K562 (cell line): ENCODE measurements at regions not wholly inside any gene's neighbourhood (a gene's known extent, or its start where the extent isn't known, plus 50 kb on each side); places are given as distances from the start of the nearest gene placed in this dataset.

Source experiments
- ATAC-seq: fragments of 200-7000 bp; cut with Tn5 transposase; 3 replicates; pipeline ENCODE4 v1.9.1; 2020; ENCODE audit warnings: moderate library complexity
- BruUV-seq: library from RNA; stranded (reverse); fragments of 400-500 nt; replicated peaks from 2 replicates; lab custom pipeline; 2021; lab: Mats Ljungman, UMichigan
- CTCF ChIA-PET: fragments of 300-600 bp; formaldehyde crosslinking; extraction: SDS; loops from one replicate; lab custom pipeline; 2021; ENCODE audit warnings: low intra/inter-chr PET ratio; lab: Yijun Ruan, JAX
- POLR2A ChIA-PET: fragments of 300-600, 350-650 bp; sonication (Branson Sonifier 250); formaldehyde crosslinking; extraction: SDS; loops from one replicate; lab custom pipeline; 2021; ENCODE audit warnings: antibody characterized with exemption, inconsistent platforms; lab: Yijun Ruan, JAX
- DNase-seq, 4 experiments: peaks; one replicate each; pipeline versions ENCODE4 v3.0.0 to v3.0.0-alpha.2; 2011 to 2018; ENCODE audit warnings: low spot score in 3 of 4, mixed read lengths in 3 of 4; ENCODE audit errors: extremely low read depth in 1 of 4
- FAIRE-seq: peaks from 2 replicates; lab custom pipeline; 2011; peaks lifted over from hg19 to GRCh38; lab: Jason Lieb, UNC
- H2AFZ ChIP-seq: 2 replicates; pipeline ENCODE4 v1.6.0; 2011; ENCODE audit warnings: low read depth, low read length, control low read depth, inconsistent platforms
- H3K27ac ChIP-seq: fragments of 200-600 bp; 3 replicates; pipeline ENCODE4 v1.8.0; 2011; ENCODE audit warnings: low read depth, mild to moderate bottlenecking, control low read depth, inconsistent platforms, low read length, moderate library complexity, mixed read lengths; ENCODE audit errors: extremely low read depth
- H3K27me3 ChIP-seq, 2 experiments: fragments of 300-600 bp in 1 of 2; 2 replicates in 1 of 2; 3 replicates in 1 of 2; pipeline versions ENCODE4 v1.6.0 to v1.8.0; 2011; ENCODE audit warnings: inconsistent platforms in 2 of 2, low read length in 2 of 2, mild to moderate bottlenecking in 1 of 2, mixed read lengths in 1 of 2, moderate library complexity in 1 of 2; ENCODE audit not compliant: control insufficient read depth in 2 of 2, insufficient read depth in 2 of 2
- H3K36me3 ChIP-seq: fragments of 300-600 bp; 3 replicates; pipeline ENCODE4 v1.8.0; 2011; ENCODE audit warnings: mild to moderate bottlenecking, low read length, inconsistent platforms; ENCODE audit not compliant: control insufficient read depth, insufficient read depth
- H3K4me1 ChIP-seq, 2 experiments: fragments of 200-600 bp in 1 of 2; replicated peaks in 1 of 2; 2 replicates in 1 of 2; 3 replicates in 1 of 2; pipeline versions ENCODE4 v1.5.1 to v1.8.0; 2011; ENCODE audit warnings: inconsistent platforms in 2 of 2, low read length in 2 of 2, mild to moderate bottlenecking in 1 of 2, mixed read lengths in 1 of 2, moderate library complexity in 1 of 2; ENCODE audit not compliant: control insufficient read depth in 2 of 2, insufficient read depth in 2 of 2
- H3K4me2 ChIP-seq: 2 replicates; pipeline ENCODE4 v1.6.1; 2011; ENCODE audit warnings: low read length, control low read depth, inconsistent platforms, mixed read lengths; ENCODE audit not compliant: insufficient read depth
- H3K4me3 ChIP-seq: fragments of 200-600 bp; sonication (generic), shearing (Covaris generic); 2 replicates; pipeline ENCODE4 v1.5.1; 2016; ENCODE audit warnings: control low read depth, inconsistent platforms
- H3K79me2 ChIP-seq: fragments of 200-600 bp; 3 replicates; pipeline ENCODE4 v1.8.0; 2011; ENCODE audit warnings: low read length, inconsistent platforms; ENCODE audit not compliant: control insufficient read depth, insufficient read depth
- H3K9ac ChIP-seq, 2 experiments: 2 replicates each; pipeline versions ENCODE4 v1.6.0 to v1.6.1; 2011; ENCODE audit warnings: low read depth in 2 of 2, low read length in 2 of 2, control low read depth in 1 of 2, inconsistent platforms in 1 of 2, mild to moderate bottlenecking in 1 of 2, mixed read lengths in 1 of 2; ENCODE audit not compliant: insufficient read depth in 1 of 2
- H3K9me1 ChIP-seq: one replicate; pipeline ENCODE4 v1.6.0; 2011; ENCODE audit warnings: inconsistent platforms, mild to moderate bottlenecking, low read length, moderate library complexity; ENCODE audit not compliant: control insufficient read depth, insufficient read depth
- H3K9me3 ChIP-seq: replicated peaks from 2 replicates; pipeline ENCODE4 v1.5.1; 2011; ENCODE audit warnings: low read depth, low read length, inconsistent platforms; ENCODE audit not compliant: control insufficient read depth, insufficient read depth
- H4K20me1 ChIP-seq: replicated peaks from 2 replicates; pipeline ENCODE4 v1.6.1; 2011; ENCODE audit warnings: low read length, inconsistent platforms, mixed read lengths; ENCODE audit not compliant: control insufficient read depth, insufficient read depth
- EZH2 ChIP-seq: IDR thresholded peaks from 2 replicates; pipeline ENCODE4 v1.6.1; 2012; ENCODE audit warnings: low read depth, mild to moderate bottlenecking, inconsistent platforms, low read length, borderline replicate concordance
- HEY1 ChIP-seq: fragments of 250-450 bp; sonication (Bioruptor Pico); IDR thresholded peaks from 2 replicates; pipeline ENCODE4 v1.5.0; 2020; ENCODE audit warnings: mild to moderate bottlenecking, moderate library complexity, borderline replicate concordance
- STAG1 ChIP-seq: sonication (generic); formaldehyde crosslinking; IDR thresholded peaks from 2 replicates; pipeline ENCODE4 v1.5.0; 2020; ENCODE audit warnings: missing genetic modification reagents, borderline replicate concordance
- ZNF174 ChIP-seq: fragments of 250-450 bp; sonication (Bioruptor Pico); IDR thresholded peaks from 2 replicates; pipeline ENCODE4 v1.4.0; 2020; ENCODE audit warnings: mild to moderate bottlenecking
- WGBS: fragments of 100-300 bp; shearing (Covaris generic); methylation state at CpG from one replicate; pipeline ENCODE4 v1.1.6; 2016; ENCODE audit warnings: low coverage, mixed read lengths; ENCODE audit not compliant: insufficient coverage; ENCODE audit errors: missing lambda C conversion rate; 5-methylcytosine and 5-hydroxymethylcytosine counted together
- in situ Hi-C: fragments of 300-500 bp; cut with MboI; formaldehyde crosslinking; loops from 4 replicates; pipeline ENCODE4 v1.15.0; 2018; ENCODE audit warnings: inconsistent platforms, mixed read lengths
- intact Hi-C: fragments of 100-400 bp; cut with micrococcal nuclease; formaldehyde crosslinking; loops from 2 replicates; pipeline ENCODE4 v1.14.2; 2022
- TF ChIP-seq, protein P1 (sequence below), 2 experiments: fragments of 450-650 bp in 1 of 2; IDR thresholded peaks; 2 replicates each; pipeline ENCODE4 v1.6.1; 2011 to 2017; ENCODE audit warnings: low read depth in 2 of 2, antibody characterized with exemption in 1 of 2, borderline replicate concordance in 1 of 2, low read length in 1 of 2, mild to moderate bottlenecking in 1 of 2, mixed read lengths in 1 of 2; ENCODE audit not compliant: control insufficient read depth in 1 of 2
- TF ChIP-seq, protein P2 (sequence below): fragments of 450-650 bp; IDR thresholded peaks from 2 replicates; pipeline ENCODE4 v1.6.1; 2016; ENCODE audit warnings: antibody characterized with exemption

DNA sequence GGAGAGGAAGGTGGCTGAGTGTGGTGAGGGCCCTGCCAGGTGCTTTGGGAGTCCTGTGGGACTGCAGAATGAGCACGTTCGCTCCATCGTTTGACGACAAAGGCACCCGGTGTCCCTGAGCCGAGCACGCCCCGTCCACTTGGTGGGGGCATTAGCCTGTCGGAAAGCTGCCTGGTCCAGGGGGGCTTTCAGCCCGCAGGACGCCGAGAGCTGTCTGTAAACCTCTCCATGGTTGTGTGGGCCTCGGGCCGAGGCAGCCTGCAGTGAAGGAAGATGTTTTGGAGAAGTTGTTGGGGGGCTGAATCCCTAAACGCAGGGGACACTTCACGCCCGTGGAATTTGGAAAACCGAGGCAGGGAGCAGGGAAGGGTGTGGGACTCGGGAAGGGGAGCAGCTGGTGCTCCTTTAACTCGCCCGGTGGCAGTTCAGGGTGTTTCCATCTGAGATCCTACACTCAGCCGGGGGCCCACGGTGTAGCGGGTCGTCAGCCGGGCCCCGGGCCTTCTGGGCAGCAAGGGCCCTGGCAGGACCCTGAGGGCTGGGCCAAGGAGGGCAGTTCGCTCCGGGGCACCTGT is 53.8 kb downstream of the MRPL36 start:
- Histone ChIP-seq H4K20me1 (0 out of 2 replicates have a peak, but pooled peaks cover 2% of the 10 kb centered on the region), H3K79me2 (no peaks in the 10 kb centered on the region), H3K27me3 (peaks cover 57 to 75% of the 10 kb centered on the region in 2 experiments; a peak in 4 of 5 replicates), H2AFZ (peak overlapping the region; percentile 66; the same call in 1 of the 2 replicates), H3K4me1 (peaks cover 0 to 15% of the 10 kb centered on the region in 2 experiments; a peak in 2 of 5 replicates), H3K36me3 (no peaks in the 10 kb centered on the region), H3K4me3 (0 out of 2 replicates have a peak overlapping the region, but pooled peaks have one; percentile 12), H3K9me1 (no peaks in the 10 kb centered on the region), H3K9me3 (no peaks in the 10 kb centered on the region), H3K4me2 (no peak overlapping the region), H3K27ac (no peak overlapping the region), H3K9ac (no peak overlapping the region)
- ChIA-PET POLR2A (interaction anchor here (0.6 to 0.7 kb wide), 2 partner anchors 231 to 366 kb away, joined by 3 read pairs; no protein-coding TSS in a partner anchor), CTCF (no interaction called here)
- ATAC-seq = peak; percentile 31
- 6% methylated on average over 29 of the region's 29 CpGs for WGBS
- FAIRE-seq = no peak
- intact Hi-C loops = no loop called here
- DNase-seq = no peak
- BruUV-seq = no TSS peak
- TF ChIP-seq ZNF174 (CRISPR knock-in tag) (no peak), STAG1 (0 out of 2 replicates have a peak, but pooled peaks have one; percentile 9)
- in situ Hi-C loops = loop anchor here (10.0 kb wide), 1 partner anchor 289 kb away; no protein-coding TSS in a partner anchor

DNA sequence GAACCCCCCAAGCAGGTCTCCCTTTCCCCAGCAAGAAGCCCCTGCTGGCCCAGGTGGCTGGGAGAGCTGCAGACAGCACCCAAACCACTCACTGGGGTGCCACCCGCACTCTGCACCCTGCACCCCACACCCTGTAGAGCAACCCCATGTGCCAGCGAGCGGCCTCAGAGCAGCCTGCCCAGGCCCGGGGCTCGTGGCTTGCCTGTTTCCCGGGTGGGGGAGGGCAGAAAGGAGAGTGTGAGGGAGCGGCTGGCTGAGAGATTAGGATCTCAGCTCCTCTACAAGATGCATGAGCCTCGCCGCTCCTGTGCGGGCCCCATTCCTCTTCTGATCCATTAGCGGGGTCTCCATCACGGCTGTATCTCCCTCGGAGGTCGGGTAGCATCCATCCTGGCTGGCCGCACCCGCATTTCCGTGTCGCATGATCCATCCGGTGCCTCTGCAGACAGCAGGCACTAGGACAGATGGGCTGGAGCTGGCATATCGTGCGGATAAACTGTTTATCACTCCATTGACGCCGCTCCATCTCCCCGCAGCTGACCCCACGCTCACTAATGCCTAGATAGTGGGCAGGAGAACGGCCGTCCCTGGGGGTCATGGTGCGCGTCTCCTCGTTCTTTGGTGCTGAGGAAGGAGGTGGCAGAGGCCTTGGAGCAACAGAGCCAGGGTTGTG is 54.4 kb downstream of the MRPL36 start:
- ChIA-PET POLR2A (interaction anchor here (0.7 kb wide), 1 partner anchor 367 kb away, joined by 3 read pairs; no protein-coding TSS in a partner anchor), CTCF (no interaction called here)
- Histone ChIP-seq H3K27ac (no peak overlapping the region), H3K9me1 (no peaks in the 10 kb centered on the region), H2AFZ (no peak overlapping the region), H3K27me3 (peaks cover 51 to 69% of the 10 kb centered on the region in 2 experiments; a peak in 4 of 5 replicates), H3K9me3 (no peaks in the 10 kb centered on the region), H3K36me3 (no peaks in the 10 kb centered on the region), H3K4me1 (peaks cover 0 to 15% of the 10 kb centered on the region in 2 experiments; a peak in 2 of 5 replicates), H3K4me2 (no peak overlapping the region), H3K4me3 (no peak overlapping the region), H3K9ac (no peak overlapping the region), H3K79me2 (no peaks in the 10 kb centered on the region), H4K20me1 (0 out of 2 replicates have a peak, but pooled peaks cover 2% of the 10 kb centered on the region)
- intact Hi-C loops = no loop called here
- WGBS = 7% methylated on average over 30 of the region's 30 CpGs
- DNase-seq = no peak
- in situ Hi-C loops = loop anchor here (10.0 kb wide), 1 partner anchor 290 kb away; no protein-coding TSS in a partner anchor
- ATAC-seq = no peak
- no TSS peak for BruUV-seq
- no peak for FAIRE-seq
- TF ChIP-seq, protein P1, sequence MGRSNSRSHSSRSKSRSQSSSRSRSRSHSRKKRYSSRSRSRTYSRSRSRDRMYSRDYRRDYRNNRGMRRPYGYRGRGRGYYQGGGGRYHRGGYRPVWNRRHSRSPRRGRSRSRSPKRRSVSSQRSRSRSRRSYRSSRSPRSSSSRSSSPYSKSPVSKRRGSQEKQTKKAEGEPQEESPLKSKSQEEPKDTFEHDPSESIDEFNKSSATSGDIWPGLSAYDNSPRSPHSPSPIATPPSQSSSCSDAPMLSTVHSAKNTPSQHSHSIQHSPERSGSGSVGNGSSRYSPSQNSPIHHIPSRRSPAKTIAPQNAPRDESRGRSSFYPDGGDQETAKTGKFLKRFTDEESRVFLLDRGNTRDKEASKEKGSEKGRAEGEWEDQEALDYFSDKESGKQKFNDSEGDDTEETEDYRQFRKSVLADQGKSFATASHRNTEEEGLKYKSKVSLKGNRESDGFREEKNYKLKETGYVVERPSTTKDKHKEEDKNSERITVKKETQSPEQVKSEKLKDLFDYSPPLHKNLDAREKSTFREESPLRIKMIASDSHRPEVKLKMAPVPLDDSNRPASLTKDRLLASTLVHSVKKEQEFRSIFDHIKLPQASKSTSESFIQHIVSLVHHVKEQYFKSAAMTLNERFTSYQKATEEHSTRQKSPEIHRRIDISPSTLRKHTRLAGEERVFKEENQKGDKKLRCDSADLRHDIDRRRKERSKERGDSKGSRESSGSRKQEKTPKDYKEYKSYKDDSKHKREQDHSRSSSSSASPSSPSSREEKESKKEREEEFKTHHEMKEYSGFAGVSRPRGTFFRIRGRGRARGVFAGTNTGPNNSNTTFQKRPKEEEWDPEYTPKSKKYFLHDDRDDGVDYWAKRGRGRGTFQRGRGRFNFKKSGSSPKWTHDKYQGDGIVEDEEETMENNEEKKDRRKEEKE (IDR thresholded peaks at IDR 0.05; ENCODE audit: borderline replicate concordance in 1 of 2, control insufficient read depth in 1 of 2, low read depth in 2 of 2, low read length in 1 of 2) = no peak
- TF ChIP-seq EZH2 (no peak), HEY1 (CRISPR knock-in tag) (no peak)
- TF ChIP-seq, protein P2, sequence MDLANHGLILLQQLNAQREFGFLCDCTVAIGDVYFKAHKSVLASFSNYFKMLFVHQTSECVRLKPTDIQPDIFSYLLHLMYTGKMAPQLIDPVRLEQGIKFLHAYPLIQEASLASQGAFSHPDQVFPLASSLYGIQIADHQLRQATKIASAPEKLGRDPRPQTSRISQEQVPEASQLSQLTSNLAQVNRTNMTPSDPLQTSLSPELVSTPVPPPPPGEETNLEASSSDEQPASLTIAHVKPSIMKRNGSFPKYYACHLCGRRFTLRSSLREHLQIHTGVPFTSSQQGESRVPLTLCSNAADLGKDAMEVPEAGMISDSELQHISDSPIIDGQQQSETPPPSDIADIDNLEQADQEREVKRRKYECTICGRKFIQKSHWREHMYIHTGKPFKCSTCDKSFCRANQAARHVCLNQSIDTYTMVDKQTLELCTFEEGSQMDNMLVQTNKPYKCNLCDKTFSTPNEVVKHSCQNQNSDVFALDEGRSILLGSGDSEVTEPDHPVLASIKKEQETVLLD = no peak
